ENCODE measurements at regions not wholly inside any gene's neighbourhood (a gene's known extent, or its start where the extent isn't known, plus 50 kb on each side); places are given as distances from the start of the nearest gene placed in this dataset.
"Not testable (repeated sequence)": the region's sequence is repeated elsewhere in the genome, so short reads cannot be mapped to it uniquely, and the experiment has no call there.

GRCh38 chr4:97028785-97029184 is 1114.5 kb downstream of the STPG2 start:
- no CpG with 5 or more reads among the region's 2 CpGs for WGBS (ENCODE audit: insufficient coverage)
- no peak overlapping the region for H3K27ac Mint-ChIP-seq
- no peak overlapping the region for H3K4me2 ChIP-seq (replicated peaks; ENCODE audit: extremely low read depth, low read length, poor library complexity, severe bottlenecking)
- H3K9me3 Mint-ChIP-seq, result peaks cover 0 to 2% (median 0%) of the 10 kb centered on the region in 7 donors
- H3K4me1 Mint-ChIP-seq, result no peaks in the 10 kb centered on the region
- no peak overlapping the region for H3K27ac ChIP-seq (ENCODE audit: low read depth in 1 of 2, low read length in 2 of 2)
- H2AFZ ChIP-seq (ENCODE audit: insufficient read depth, low read depth, low read length, poor library complexity, severe bottlenecking), result no peak overlapping the region
- H3K36me3 ChIP-seq (replicated peaks in 1 of 2; ENCODE audit: control insufficient read depth in 1 of 2, insufficient read depth in 2 of 2, low read length in 2 of 2), result no peaks in the 10 kb centered on the region
- no peak for DNase-seq
- H3K27me3 Mint-ChIP-seq (ENCODE audit: low read depth in 3 of 3), result no peaks in the 10 kb centered on the region
- H3K4me3 ChIP-seq (replicated peaks in 1 of 3; ENCODE audit: low read depth in 2 of 3, low read length in 3 of 3), result no peak overlapping the region
- intact Hi-C loops (cut with micrococcal nuclease), result no loop called here
- H3K36me3 Mint-ChIP-seq, result no peaks in the 10 kb centered on the region
- no peaks in the 10 kb centered on the region for H3K27me3 ChIP-seq (ENCODE audit: control insufficient read depth in 2 of 2, insufficient read depth in 2 of 2, low read length in 2 of 2)
- no peak overlapping the region for H3K9ac ChIP-seq (ENCODE audit: insufficient read depth, low read length, poor library complexity, severe bottlenecking)
- H3K4me3 Mint-ChIP-seq, result no peak overlapping the region
- no peaks in the 10 kb centered on the region for H3K79me2 ChIP-seq (ENCODE audit: insufficient read depth, low read length)
- H3K9me3 ChIP-seq (replicated peaks in 1 of 2; ENCODE audit: control insufficient read depth in 1 of 2, insufficient read depth in 1 of 2, low read length in 2 of 2), result no peaks in the 10 kb centered on the region
- no peaks in the 10 kb centered on the region for H3K4me1 ChIP-seq (ENCODE audit: control insufficient read depth in 1 of 2, insufficient read depth in 2 of 2, low read length in 2 of 2)
- TF ChIP-seq CTCF (IDR thresholded peaks at IDR 0.05), result no peak
- no peaks in the 10 kb centered on the region for H4K20me1 ChIP-seq (ENCODE audit: insufficient read depth, low read length)

GRCh38 chr4:97037411-97038145 is 1105.7 kb downstream of the STPG2 start:
- H3K9me3 ChIP-seq (replicated peaks in 1 of 2; ENCODE audit: control insufficient read depth in 1 of 2, insufficient read depth in 1 of 2, low read length in 2 of 2), result peaks cover 10 to 14% of the 10 kb centered on the region in 2 donors
- 90% methylated on average over 7 of the region's 12 CpGs for WGBS (ENCODE audit: insufficient coverage)
- H3K36me3 Mint-ChIP-seq; H3K36me3 ChIP-seq (replicated peaks in 1 of 2; ENCODE audit: control insufficient read depth in 1 of 2, insufficient read depth in 2 of 2, low read length in 2 of 2); H3K9ac ChIP-seq (ENCODE audit: insufficient read depth, low read length, poor library complexity, severe bottlenecking); DNase-seq; intact Hi-C loops (cut with micrococcal nuclease); H3K4me1 Mint-ChIP-seq; H4K20me1 ChIP-seq (ENCODE audit: insufficient read depth, low read length); H3K79me2 ChIP-seq (ENCODE audit: insufficient read depth, low read length); H3K27ac ChIP-seq (ENCODE audit: low read depth in 1 of 2, low read length in 2 of 2); H3K4me2 ChIP-seq (replicated peaks; ENCODE audit: extremely low read depth, low read length, poor library complexity, severe bottlenecking); H3K4me3 Mint-ChIP-seq; H3K27ac Mint-ChIP-seq; H2AFZ ChIP-seq (ENCODE audit: insufficient read depth, low read depth, low read length, poor library complexity, severe bottlenecking); H3K4me1 ChIP-seq (ENCODE audit: control insufficient read depth in 1 of 2, insufficient read depth in 2 of 2, low read length in 2 of 2); H3K4me3 ChIP-seq (replicated peaks in 1 of 3; ENCODE audit: low read depth in 2 of 3, low read length in 3 of 3); H3K27me3 Mint-ChIP-seq (ENCODE audit: low read depth in 3 of 3); H3K27me3 ChIP-seq (ENCODE audit: control insufficient read depth in 2 of 2, insufficient read depth in 2 of 2, low read length in 2 of 2): not testable (repeated sequence)
- H3K9me3 Mint-ChIP-seq, result peaks cover 0 to 12% (median 8%) of the 10 kb centered on the region in 7 donors
